BJ (cell line): ENCODE measurements at regions not wholly inside any gene's neighbourhood (a gene's known extent, or its start where the extent isn't known, plus 50 kb on each side); places are given as distances from the start of the nearest gene placed in this dataset.

Experiments
- CTCF ChIA-PET: fragments of 350-600 bp; formaldehyde crosslinking; extraction: SDS; loops from one replicate; lab custom pipeline; 2021; ENCODE audit warnings: antibody characterized with exemption, inconsistent platforms; lab: Yijun Ruan, JAX
- POLR2A ChIA-PET: fragments of 300-600 bp; sonication (Branson Sonifier 250); formaldehyde crosslinking; extraction: SDS; loops from one replicate; lab custom pipeline; 2021; ENCODE audit warnings: antibody characterized with exemption; lab: Charles Lee
- DNase-seq: peaks from one replicate; pipeline ENCODE4 v3.0.0-alpha.2; 2011; ENCODE audit warnings: low read depth
- H3K27me3 ChIP-seq: 2 replicates; pipeline ENCODE4 v1.6.0; 2011; ENCODE audit warnings: low read length; ENCODE audit not compliant: control insufficient read depth, insufficient read depth
- H3K36me3 ChIP-seq: 2 replicates; pipeline ENCODE4 v1.5.1; 2011; ENCODE audit warnings: low read length; ENCODE audit not compliant: control insufficient read depth, insufficient read depth
- H3K4me3 ChIP-seq: 2 replicates; pipeline ENCODE4 v1.5.1; 2011; ENCODE audit warnings: low read depth, mild to moderate bottlenecking, control low read depth, low read length
- TF ChIP-seq, protein P1 (sequence below): IDR thresholded peaks from 2 replicates; pipeline ENCODE4 v1.5.1; 2011; ENCODE audit warnings: low read depth, mild to moderate bottlenecking, control low read depth, inconsistent platforms, low read length, moderate library complexity; ENCODE audit not compliant: insufficient read depth

DNA sequence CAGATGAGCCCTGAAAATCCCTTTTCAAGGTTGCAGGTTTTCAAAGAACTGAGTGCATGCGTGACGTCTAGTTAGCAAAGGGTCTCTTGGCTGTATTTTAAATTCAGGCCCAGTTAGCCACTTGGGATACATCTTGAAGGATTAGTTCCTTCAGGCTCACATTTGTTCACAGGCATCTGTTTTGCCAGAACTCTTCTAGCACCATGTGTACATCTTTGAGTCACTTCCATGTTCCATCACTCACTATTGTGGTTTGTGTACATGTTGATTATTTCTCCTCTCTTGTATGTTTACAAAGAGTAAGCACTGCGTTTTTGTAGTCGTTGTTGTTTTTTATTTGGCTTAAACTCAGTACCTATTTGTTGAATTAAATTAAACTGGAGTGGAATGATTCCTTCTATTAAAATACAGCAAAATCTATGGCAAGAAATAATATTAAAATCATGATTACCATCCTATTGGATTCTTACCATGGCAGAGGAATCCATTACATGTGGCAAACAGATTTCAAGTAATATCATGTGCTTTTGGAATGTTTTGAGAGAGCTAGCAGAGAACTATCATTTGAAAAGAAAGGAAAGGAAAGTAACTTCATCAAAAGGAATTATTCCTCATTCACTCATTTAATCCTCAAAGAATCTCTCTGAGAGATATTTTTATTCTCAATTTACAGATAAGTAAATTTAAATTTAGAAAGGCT, 438.9 kb upstream of the FAR2 start:
- CTCF ChIA-PET = interaction anchor here (1.2 to 1.4 kb wide), 2 partner anchors 20 to 253 kb away, joined by 5 read pairs; no protein-coding TSS in a partner anchor
- POLR2A ChIA-PET = no interaction called here
- TF ChIP-seq, protein P1, sequence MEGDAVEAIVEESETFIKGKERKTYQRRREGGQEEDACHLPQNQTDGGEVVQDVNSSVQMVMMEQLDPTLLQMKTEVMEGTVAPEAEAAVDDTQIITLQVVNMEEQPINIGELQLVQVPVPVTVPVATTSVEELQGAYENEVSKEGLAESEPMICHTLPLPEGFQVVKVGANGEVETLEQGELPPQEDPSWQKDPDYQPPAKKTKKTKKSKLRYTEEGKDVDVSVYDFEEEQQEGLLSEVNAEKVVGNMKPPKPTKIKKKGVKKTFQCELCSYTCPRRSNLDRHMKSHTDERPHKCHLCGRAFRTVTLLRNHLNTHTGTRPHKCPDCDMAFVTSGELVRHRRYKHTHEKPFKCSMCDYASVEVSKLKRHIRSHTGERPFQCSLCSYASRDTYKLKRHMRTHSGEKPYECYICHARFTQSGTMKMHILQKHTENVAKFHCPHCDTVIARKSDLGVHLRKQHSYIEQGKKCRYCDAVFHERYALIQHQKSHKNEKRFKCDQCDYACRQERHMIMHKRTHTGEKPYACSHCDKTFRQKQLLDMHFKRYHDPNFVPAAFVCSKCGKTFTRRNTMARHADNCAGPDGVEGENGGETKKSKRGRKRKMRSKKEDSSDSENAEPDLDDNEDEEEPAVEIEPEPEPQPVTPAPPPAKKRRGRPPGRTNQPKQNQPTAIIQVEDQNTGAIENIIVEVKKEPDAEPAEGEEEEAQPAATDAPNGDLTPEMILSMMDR = no peak
- no peak for DNase-seq
- Histone ChIP-seq H3K36me3 (no peaks in the 10 kb centered on the region), H3K27me3 (no peaks in the 10 kb centered on the region), H3K4me3 (no peak overlapping the region)

DNA sequence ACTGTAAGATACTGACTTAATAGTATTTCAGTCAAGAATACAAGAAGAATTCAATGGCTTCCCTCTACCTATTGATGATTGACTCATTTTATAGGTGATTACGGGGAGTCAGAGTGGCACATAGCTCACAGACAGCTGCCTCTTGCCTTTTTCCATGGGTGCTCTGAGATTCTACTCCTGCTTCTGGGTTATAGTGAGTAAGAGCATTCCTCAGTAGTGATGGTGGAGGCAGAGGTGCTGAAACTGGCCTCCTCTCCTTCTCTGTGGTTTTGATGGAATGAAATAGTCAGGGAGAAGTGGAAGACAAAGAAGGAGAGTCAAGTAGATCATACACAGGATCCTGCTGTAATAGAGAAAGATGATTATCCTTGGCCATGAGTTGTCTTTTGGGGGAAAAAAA, 438.2 kb upstream of the FAR2 start:
- CTCF ChIA-PET = no interaction called here
- Histone ChIP-seq H3K36me3 (no peaks in the 10 kb centered on the region), H3K27me3 (no peaks in the 10 kb centered on the region), H3K4me3 (no peak overlapping the region)
- DNase-seq = peak; percentile 76
- TF ChIP-seq, protein P1 = no peak
- POLR2A ChIA-PET = no interaction called here

DNA sequence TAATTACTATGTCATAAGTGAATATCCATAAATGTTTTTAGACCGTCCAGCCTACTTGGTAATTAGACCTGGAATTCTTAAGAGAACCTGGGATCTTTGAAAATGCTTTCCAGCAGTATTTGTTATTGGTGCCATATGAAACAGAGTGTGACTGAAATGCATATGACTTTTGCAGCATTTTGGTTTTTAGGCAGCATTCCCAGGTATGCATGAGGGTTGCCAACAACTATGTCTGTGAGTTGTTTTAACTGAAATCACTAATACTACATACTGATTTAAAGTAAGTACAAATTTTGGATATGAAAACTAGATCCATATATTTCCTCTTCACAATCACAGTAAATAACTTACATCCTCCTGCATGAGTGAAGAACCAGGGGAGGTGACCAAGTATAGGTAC, 437.7 kb upstream of the FAR2 start:
- CTCF ChIA-PET = no interaction called here
- POLR2A ChIA-PET = no interaction called here

DNA sequence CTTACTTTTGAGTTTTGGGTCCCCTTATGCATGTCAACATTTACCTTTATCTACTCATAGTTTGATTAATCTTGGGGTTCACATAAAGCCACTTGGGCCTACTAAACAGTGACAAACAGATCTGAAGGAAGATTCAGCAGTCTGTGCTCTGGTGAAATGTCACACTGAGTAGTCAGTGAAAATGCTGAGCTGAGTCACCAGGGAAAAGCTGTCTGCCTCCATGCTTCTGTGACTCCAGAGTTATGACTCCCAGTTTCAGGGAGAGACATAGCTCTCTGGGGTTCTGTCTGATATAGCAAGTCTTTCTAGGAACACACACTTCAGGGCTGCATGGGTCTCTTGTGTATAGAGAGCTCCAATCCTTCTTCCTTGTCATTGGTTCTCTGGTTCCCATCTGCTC, 406.3 kb upstream of the FAR2 start:
- CTCF ChIA-PET = interaction anchor here (0.6 to 1.8 kb wide), 4 partner anchors 9 to 291 kb away, joined by 3 to 4 read pairs (median 3); no protein-coding TSS in a partner anchor

More for the DNA sequence above, 437.7 kb upstream of the FAR2 start:
- Histone ChIP-seq H3K36me3 (no peaks in the 10 kb centered on the region), H3K4me3 (no peak overlapping the region), H3K27me3 (no peaks in the 10 kb centered on the region)
- TF ChIP-seq, protein P1 = no peak
- no peak for DNase-seq

DNA sequence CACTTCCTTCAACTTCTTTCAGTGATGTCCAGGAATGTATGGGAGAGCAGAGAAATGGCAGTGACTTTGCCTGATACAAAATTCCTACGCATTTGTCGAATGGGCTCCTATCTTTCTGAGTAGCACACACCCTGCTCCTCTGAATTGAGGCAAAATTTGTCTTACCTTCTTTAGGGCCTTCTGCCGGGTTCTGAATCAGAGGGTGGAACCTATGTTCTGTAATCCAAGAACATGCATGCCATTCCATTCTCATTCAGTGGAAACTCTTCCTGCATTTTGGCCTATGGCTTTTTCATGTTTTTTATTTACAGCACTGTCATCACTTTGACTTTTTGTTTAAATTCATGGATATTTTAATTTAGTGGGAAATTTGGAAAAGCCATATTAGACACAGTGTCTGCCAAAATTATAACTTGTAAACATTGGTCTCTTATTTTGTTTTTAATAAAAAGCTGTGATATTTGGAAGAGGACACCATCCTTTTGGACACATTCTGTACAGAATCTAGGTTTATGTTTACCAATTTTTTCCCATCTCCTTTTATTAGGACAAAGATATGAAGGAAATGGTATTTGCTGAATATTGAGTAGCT, 402.2 kb upstream of the FAR2 start:
- ChIA-PET CTCF (no interaction called here), POLR2A (interaction anchor here (0.6 kb wide), 1 partner anchor 18 kb away, joined by 3 read pairs; no protein-coding TSS in a partner anchor)
- H3K4me3 ChIP-seq = no peak overlapping the region
- TF ChIP-seq, protein P1 = no peak
- no peaks in the 10 kb centered on the region for H3K27me3 ChIP-seq
- DNase-seq = no peak
- H3K36me3 ChIP-seq = no peaks in the 10 kb centered on the region

More for the DNA sequence above, 406.3 kb upstream of the FAR2 start:
- no peaks in the 10 kb centered on the region for H3K27me3 ChIP-seq
- no peak for DNase-seq
- TF ChIP-seq, protein P1 = no peak
- no peak overlapping the region for H3K4me3 ChIP-seq
- POLR2A ChIA-PET = no interaction called here
- no peaks in the 10 kb centered on the region for H3K36me3 ChIP-seq
